ENCODE measurements at regions not wholly inside any gene's neighbourhood (a gene's known extent, or its start where the extent isn't known, plus 50 kb on each side); places are given as distances from the start of the nearest gene placed in this dataset.
"Not testable (repeated sequence)": the region's sequence is repeated elsewhere in the genome, so short reads cannot be mapped to it uniquely, and the experiment has no call there.

DNA sequence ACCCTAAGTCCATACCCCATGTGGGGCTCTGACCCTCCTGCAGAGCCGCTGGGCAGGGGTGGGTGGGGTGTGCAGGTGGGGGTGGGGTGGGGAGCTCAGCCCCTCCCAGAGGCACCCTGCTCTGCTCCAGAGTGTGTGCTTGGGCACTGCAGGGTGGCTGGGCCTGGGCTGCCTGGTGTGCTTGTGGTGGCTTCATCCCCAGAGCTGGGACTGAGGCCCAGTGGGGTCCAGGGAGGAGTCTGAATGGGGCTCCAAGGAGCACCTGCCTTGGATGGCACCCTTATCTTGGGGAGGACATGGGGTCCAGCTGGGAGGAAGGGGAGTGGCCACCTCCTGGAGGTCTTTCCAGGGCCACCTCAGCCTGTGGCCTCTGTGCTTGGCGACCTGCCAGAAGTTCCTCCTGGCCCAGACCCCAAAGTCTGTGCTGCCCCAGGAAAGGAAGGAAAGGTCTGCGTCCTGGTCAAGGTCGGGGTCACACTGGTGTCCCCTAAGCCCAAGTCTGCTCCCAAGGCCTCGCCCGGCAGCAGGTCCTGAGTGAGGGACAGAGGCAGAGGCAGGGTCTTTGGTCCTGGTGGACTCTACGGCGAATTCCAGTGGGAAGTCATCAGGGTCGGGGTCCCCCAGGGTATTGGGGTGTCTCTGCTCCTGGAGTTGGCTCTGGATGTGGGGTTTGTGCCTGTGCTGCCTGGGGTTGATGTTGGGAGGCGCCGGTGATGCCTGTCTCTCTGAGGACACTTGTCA lies 373.4 kb downstream of the TMEM121 start:
- Histone ChIP-seq H3K27ac (no peak overlapping the region), H3K36me3 (ENCODE audit: insufficient read depth, low read length) (no peaks in the 10 kb centered on the region), H3K9me3 (ENCODE audit: low read depth, low read length) (no peaks in the 10 kb centered on the region), H3K9ac (ENCODE audit: insufficient read length) (no peak overlapping the region), H3K4me3 (no peak overlapping the region)
- DNase-seq (ENCODE audit: low read depth, low spot score), result no peak
- TF ChIP-seq POLR2AphosphoS5 (IDR thresholded peaks at IDR 0.05; ENCODE audit: borderline replicate concordance, low read depth, low read length), result no peak
- no peak for TF ChIP-seq FOXP2 (optimal IDR thresholded peaks at IDR 0.05; ENCODE audit: control extremely low read depth, extremely low read length, insufficient read depth)
- no peak for TF ChIP-seq EZH2 (IDR thresholded peaks at IDR 0.05)

DNA sequence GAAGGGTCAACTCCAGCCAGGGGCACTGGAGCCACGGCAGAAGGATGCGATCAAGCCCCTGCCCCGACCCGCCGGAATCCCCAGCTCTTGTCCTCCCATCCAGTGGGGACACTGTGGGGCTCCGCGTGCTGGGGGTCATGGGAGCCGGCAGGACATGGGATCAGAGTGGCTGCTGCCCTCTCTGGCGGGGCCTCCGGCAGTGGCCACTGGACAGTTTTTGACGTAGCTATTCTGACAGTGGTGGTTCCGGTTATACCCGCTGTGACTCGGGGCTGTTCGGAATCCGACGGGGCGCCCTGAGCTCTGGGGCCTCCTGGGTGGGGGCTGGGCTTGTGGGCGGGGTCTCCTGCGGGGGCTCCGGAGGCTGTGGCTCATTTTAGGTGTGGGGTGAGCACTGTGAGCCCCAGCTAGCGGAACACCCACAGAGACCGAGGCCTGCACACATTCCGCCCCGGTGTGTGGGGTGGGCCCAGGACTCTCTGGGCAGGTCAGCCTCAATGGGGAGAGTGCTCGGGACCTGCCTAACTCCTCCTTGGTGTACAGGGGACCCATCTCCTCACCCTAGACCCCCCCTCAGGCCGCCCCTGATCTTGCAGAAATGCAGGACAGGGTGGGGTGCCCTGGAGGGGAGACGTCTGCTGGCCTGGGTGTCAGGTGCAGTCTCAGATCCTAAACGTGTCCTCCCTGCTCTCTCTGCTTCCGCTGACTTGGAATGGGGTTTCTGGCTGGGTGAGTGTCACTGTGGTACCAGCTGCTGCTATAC lies 374.2 kb downstream of the TMEM121 start:
- Histone ChIP-seq H3K27ac (no peak overlapping the region), H3K36me3 (ENCODE audit: insufficient read depth, low read length) (no peaks in the 10 kb centered on the region), H3K9me3 (ENCODE audit: low read depth, low read length) (no peaks in the 10 kb centered on the region), H3K4me3 (no peak overlapping the region), H3K9ac (ENCODE audit: insufficient read length) (no peak overlapping the region)
- no peak for DNase-seq (ENCODE audit: low read depth, low spot score)
- TF ChIP-seq POLR2AphosphoS5 (IDR thresholded peaks at IDR 0.05; ENCODE audit: borderline replicate concordance, low read depth, low read length) (no peak), FOXP2 (optimal IDR thresholded peaks at IDR 0.05; ENCODE audit: control extremely low read depth, extremely low read length, insufficient read depth) (no peak), EZH2 (IDR thresholded peaks at IDR 0.05) (no peak)

- TF ChIP-seq FOXP2 (optimal IDR thresholded peaks at IDR 0.05; ENCODE audit: control extremely low read depth, extremely low read length, insufficient read depth), result no peak
- TF ChIP-seq EZH2 (IDR thresholded peaks at IDR 0.05), result no peak
- Histone ChIP-seq H3K27ac (no peak overlapping the region), H3K9me3 (ENCODE audit: low read depth, low read length) (no peaks in the 10 kb centered on the region), H3K36me3 (ENCODE audit: insufficient read depth, low read length) (no peaks in the 10 kb centered on the region), H3K4me3 (no peak overlapping the region), H3K9ac (ENCODE audit: insufficient read length) (no peak overlapping the region)
- no peak for DNase-seq (ENCODE audit: low read depth, low spot score)
These were observed 374.8 kb downstream of the TMEM121 start for GRCh38 chr14:105901226-105901625.

- Histone ChIP-seq H3K9ac (ENCODE audit: insufficient read length) (no peak overlapping the region), H3K4me3 (no peak overlapping the region), H3K9me3 (ENCODE audit: low read depth, low read length) (no peaks in the 10 kb centered on the region), H3K27ac (no peak overlapping the region), H3K36me3 (ENCODE audit: insufficient read depth, low read length) (no peaks in the 10 kb centered on the region)
- TF ChIP-seq EZH2 (IDR thresholded peaks at IDR 0.05), result no peak
- no peak for DNase-seq (ENCODE audit: low read depth, low spot score)
These were observed 375.9 kb downstream of the TMEM121 start for GRCh38 chr14:105902131-105902898.

- not testable (repeated sequence) for H3K36me3 ChIP-seq (ENCODE audit: insufficient read depth, low read length); H3K4me3 ChIP-seq; DNase-seq (ENCODE audit: low read depth, low spot score); H3K9me3 ChIP-seq (ENCODE audit: low read depth, low read length); H3K27ac ChIP-seq; H3K9ac ChIP-seq (ENCODE audit: insufficient read length)
These were observed 376.4 kb downstream of the TMEM121 start for GRCh38 chr14:105902899-105903165.

DNA sequence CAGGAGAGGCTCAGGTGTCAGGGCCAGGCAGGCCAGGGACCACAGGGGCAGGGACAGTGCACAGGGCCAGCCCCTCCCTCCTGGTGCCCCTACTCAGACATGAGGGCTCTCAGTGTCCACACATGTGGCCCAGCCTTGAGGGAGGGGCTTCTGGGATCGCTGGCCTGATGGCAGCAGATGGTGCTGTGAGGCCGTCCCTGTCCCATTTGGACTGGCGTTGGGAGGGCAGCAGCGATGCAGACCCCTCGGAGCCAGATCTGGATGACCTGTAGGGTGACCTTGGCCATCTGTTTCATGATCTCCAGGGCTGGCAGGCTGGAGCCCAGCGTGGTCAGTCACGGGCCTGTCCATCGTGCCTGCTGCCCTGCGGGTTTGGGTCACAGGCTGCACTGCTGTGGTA lies 377.6 kb downstream of the TMEM121 start:
- DNase-seq (ENCODE audit: low read depth, low spot score), result no peak
- Histone ChIP-seq H3K27ac (no peak overlapping the region), H3K36me3 (ENCODE audit: insufficient read depth, low read length) (no peaks in the 10 kb centered on the region), H3K4me3 (no peak overlapping the region), H3K9ac (ENCODE audit: insufficient read length) (no peak overlapping the region), H3K9me3 (ENCODE audit: low read depth, low read length) (no peaks in the 10 kb centered on the region)
- TF ChIP-seq POLR2AphosphoS5 (IDR thresholded peaks at IDR 0.05; ENCODE audit: borderline replicate concordance, low read depth, low read length) (no peak), FOXP2 (optimal IDR thresholded peaks at IDR 0.05; ENCODE audit: control extremely low read depth, extremely low read length, insufficient read depth) (no peak), EZH2 (IDR thresholded peaks at IDR 0.05) (no peak)

DNA sequence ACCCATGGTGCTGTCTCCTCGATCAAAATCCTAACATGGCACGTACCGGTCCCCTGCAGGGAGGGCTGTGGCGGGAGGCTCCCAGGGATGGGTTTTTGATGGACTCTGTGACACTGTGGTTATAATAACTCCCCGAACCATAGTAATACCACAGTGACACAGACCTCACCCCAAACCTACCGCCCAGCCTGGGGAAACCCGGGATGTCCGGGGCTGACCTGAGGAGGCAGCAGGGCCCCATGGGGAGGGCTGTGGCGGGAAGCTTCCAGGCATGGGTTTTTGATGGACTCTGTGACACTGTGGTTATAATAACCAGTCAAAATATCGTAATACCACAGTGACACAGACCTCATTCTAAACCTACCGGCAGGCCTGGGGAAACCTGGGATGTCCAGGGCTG lies 378.0 kb downstream of the TMEM121 start:
- TF ChIP-seq POLR2AphosphoS5 (IDR thresholded peaks at IDR 0.05; ENCODE audit: borderline replicate concordance, low read depth, low read length) (no peak), EZH2 (IDR thresholded peaks at IDR 0.05) (no peak), FOXP2 (optimal IDR thresholded peaks at IDR 0.05; ENCODE audit: control extremely low read depth, extremely low read length, insufficient read depth) (no peak)
- H3K27ac ChIP-seq, result no peak overlapping the region
- H3K36me3 ChIP-seq (ENCODE audit: insufficient read depth, low read length), result no peaks in the 10 kb centered on the region
- no peak for DNase-seq (ENCODE audit: low read depth, low spot score)
- no peak overlapping the region for H3K4me3 ChIP-seq
- H3K9ac ChIP-seq (ENCODE audit: insufficient read length), result no peak overlapping the region
- no peaks in the 10 kb centered on the region for H3K9me3 ChIP-seq (ENCODE audit: low read depth, low read length)

DNA sequence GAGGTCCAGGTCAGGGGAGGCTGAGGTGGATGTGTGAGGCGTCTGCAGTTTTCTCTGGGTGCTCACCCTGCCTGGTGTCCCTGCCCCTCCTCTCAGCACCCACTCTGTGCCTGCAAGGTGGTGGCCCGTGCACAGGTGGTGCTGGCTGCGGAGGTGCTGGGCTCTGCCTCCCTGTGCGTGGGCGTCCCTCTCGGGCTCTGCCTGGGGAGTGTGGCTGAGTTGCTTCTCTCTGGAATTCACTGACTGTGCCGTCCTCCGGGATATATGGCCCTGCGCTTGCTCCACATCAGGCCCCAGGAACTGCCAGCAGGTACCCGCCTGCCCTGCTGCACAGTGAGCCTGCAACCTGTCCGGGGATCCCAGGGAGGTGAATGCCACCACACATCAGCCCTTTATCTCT lies 379.1 kb downstream of the TMEM121 start:
- Histone ChIP-seq H3K9ac (ENCODE audit: insufficient read length) (no peak overlapping the region), H3K27ac (no peak overlapping the region), H3K36me3 (ENCODE audit: insufficient read depth, low read length) (no peaks in the 10 kb centered on the region), H3K9me3 (ENCODE audit: low read depth, low read length) (no peaks in the 10 kb centered on the region), H3K4me3 (no peak overlapping the region)
- TF ChIP-seq FOXP2 (optimal IDR thresholded peaks at IDR 0.05; ENCODE audit: control extremely low read depth, extremely low read length, insufficient read depth) (no peak), POLR2AphosphoS5 (IDR thresholded peaks at IDR 0.05; ENCODE audit: borderline replicate concordance, low read depth, low read length) (no peak), EZH2 (IDR thresholded peaks at IDR 0.05) (no peak)
- no peak for DNase-seq (ENCODE audit: low read depth, low spot score)

Data from SK-N-MC (cell line).